Lower lobe of right lung (tissue), 2 donors: ENCODE measurements at regions not wholly inside any gene's neighbourhood (a gene's known extent, or its start where the extent isn't known, plus 50 kb on each side); places are given as distances from the start of the nearest gene placed in this dataset.
"Not testable (repeated sequence)": the region's sequence is repeated elsewhere in the genome, so short reads cannot be mapped to it uniquely, and the experiment has no call there.

Experiments used
- ATAC-seq, 2 donors: fragments of 200-7000 bp; cut with Tn5 transposase; one replicate each; pipeline ENCODE4 v1.9.1; 2020 to 2022; ENCODE audit warnings: mild to moderate bottlenecking in 2 of 2, moderate library complexity in 2 of 2
- DNase-seq: peaks from one replicate; pipeline ENCODE4 v3.0.0-alpha.2; 2020
- H3K27ac ChIP-seq: fragments of 200-600 bp; one replicate; pipeline ENCODE4 v1.8.0; 2022
- H3K27me3 ChIP-seq: fragments of 200-600 bp; one replicate; pipeline ENCODE4 v1.8.0; 2022; ENCODE audit warnings: low read depth
- H3K36me3 ChIP-seq: fragments of 200-600 bp; one replicate; pipeline ENCODE4 v1.8.0; 2022; ENCODE audit warnings: mild to moderate bottlenecking
- H3K4me1 ChIP-seq: fragments of 200-600 bp; one replicate; pipeline ENCODE4 v1.8.0; 2022
- H3K4me3 ChIP-seq: fragments of 200-600 bp; one replicate; pipeline ENCODE4 v1.8.0; 2022; ENCODE audit warnings: mild to moderate bottlenecking
- H3K9me3 ChIP-seq: fragments of 200-600 bp; one replicate; pipeline ENCODE4 v1.8.0; 2022
- intact Hi-C: fragments of 100-400 bp; cut with DNase I; formaldehyde crosslinking; loops from one replicate; pipeline ENCODE4 v1.11.0; 2022
- donor health status: DM: no; HTN: yes; CAD: no; lungs with severe emphysema.

- H3K36me3 ChIP-seq, intact Hi-C loops, DNase-seq, H3K4me1 ChIP-seq, H3K4me3 ChIP-seq, ATAC-seq, H3K27ac ChIP-seq, H3K27me3 ChIP-seq, H3K9me3 ChIP-seq: not testable (repeated sequence)
Measured at GRCh38 chrY:25817387-25817786, 195.5 kb downstream of the CDY1 start.

DNA sequence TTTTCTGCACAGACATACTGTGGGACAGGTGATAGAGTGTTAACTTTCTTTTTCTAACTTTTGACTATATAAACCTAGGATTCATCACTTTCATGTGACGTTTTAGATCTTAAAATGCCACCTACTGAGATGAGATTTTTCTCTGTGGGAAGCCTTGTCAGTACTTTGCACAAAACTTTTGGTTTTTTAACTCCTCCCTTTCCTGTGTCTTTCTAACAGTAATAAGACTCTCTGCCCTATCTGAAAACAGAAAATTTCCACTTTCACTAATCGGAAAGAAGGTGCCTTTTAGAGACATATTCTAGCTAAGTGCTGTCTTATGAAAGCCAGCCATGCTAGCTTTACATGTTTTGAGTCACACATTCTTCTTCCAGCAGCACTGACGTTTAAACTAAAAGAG is 197.1 kb downstream of the CDY1 start:
- H3K9me3 ChIP-seq, ATAC-seq, H3K4me1 ChIP-seq, H3K4me3 ChIP-seq, DNase-seq, H3K36me3 ChIP-seq, intact Hi-C loops, H3K27ac ChIP-seq, H3K27me3 ChIP-seq: not testable (repeated sequence)

- intact Hi-C loops, ATAC-seq: not testable (repeated sequence)
Measured at GRCh38 chrY:25821661-25822291, 199.9 kb downstream of the CDY1 start.

DNA sequence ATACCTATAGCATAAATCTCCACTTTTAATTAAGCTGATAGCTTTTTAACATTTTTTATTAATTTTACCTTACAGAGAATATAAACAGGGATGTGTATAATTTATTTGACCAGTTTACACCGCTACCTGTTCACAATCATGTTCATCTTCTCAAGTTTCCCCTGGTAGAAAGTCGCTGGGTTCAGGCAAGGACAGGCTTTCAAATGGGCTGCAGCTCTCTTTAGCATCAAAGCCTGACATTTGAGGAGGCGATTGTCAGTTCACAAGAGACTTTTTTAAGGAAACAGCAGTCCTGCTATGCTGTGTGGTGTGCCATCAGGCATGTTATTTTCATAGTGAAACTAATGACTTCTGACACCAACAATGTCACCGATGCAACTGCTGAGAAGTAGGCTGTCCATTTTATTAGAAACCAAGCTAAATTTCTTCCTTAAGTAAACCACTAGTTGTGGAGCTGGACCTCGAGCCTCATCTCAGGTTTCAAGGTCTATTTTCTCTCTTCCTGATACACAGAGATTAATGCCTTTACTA is 204.0 kb downstream of the CDY1 start:
- H3K9me3 ChIP-seq, H3K4me1 ChIP-seq, H3K36me3 ChIP-seq, intact Hi-C loops, ATAC-seq, H3K27me3 ChIP-seq, H3K27ac ChIP-seq, DNase-seq, H3K4me3 ChIP-seq: not testable (repeated sequence)

More at GRCh38 chrY:25821661-25822291, 199.9 kb downstream of the CDY1 start:
- not testable (repeated sequence) for H3K9me3 ChIP-seq, DNase-seq, H3K4me1 ChIP-seq, H3K36me3 ChIP-seq, H3K27ac ChIP-seq, H3K27me3 ChIP-seq, H3K4me3 ChIP-seq

- H3K9me3 ChIP-seq, H3K4me1 ChIP-seq, H3K36me3 ChIP-seq, DNase-seq, ATAC-seq, H3K4me3 ChIP-seq, H3K27ac ChIP-seq, H3K27me3 ChIP-seq, intact Hi-C loops: not testable (repeated sequence)
Measured at GRCh38 chrY:25839923-25840322, 218.0 kb downstream of the CDY1 start.

- H3K4me3 ChIP-seq, H3K27me3 ChIP-seq, DNase-seq, intact Hi-C loops, H3K36me3 ChIP-seq, H3K9me3 ChIP-seq, H3K4me1 ChIP-seq, H3K27ac ChIP-seq: not testable (repeated sequence)
- peak in 1 of 2 donors; percentile 68 for ATAC-seq
Measured at GRCh38 chrY:25868528-25868927, 246.6 kb downstream of the CDY1 start.

DNA sequence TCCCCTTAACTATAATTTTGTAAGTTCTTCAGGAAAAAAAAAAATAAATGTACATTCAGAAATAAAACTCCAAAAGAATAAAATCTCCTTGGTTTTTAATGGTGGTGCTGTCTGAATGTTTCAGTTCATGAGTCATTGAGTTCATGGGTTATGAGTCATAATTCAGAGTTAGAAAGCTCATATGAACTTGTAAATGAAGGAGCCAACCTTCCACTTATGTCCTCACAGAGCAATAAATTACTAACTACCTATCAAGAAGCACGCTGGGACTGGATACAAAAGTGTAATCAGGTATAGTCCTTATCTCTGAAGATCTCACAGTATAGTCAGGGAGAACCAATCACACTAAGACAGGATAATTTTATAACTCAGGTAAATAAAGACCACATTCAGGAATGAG is 257.1 kb downstream of the CDY1 start:
- H3K27ac ChIP-seq, H3K4me1 ChIP-seq, H3K27me3 ChIP-seq, H3K9me3 ChIP-seq, H3K36me3 ChIP-seq, H3K4me3 ChIP-seq, intact Hi-C loops, DNase-seq, ATAC-seq: not testable (repeated sequence)

DNA sequence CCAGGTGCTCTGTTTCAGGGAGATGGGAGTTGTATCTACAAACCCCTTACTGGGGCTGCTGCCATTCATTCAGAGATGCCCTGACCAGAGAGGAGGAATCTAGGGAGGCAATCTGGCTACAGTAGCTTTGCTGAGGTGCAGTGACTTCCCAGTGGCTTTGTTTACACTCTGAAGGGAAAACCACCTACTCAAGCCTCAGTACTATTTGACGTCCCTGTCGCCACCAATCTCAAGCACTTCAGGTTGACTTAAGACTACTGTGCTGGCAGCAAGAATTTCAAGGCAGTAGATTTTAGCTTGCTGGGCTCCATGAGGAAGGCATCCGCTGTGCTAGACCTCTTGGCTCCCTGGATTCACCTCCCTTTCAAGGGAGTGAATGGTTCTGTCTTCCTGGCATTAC is 299.1 kb downstream of the CDY1 start:
- H3K27ac ChIP-seq, H3K36me3 ChIP-seq, H3K4me1 ChIP-seq, DNase-seq, H3K27me3 ChIP-seq, intact Hi-C loops, H3K4me3 ChIP-seq, H3K9me3 ChIP-seq: not testable (repeated sequence)
- peak in 1 of 2 donors; percentile 73 for ATAC-seq
